RWPE2 (cell line): ENCODE measurements at regions not wholly inside any gene's neighbourhood (a gene's known extent, or its start where the extent isn't known, plus 50 kb on each side); places are given as distances from the start of the nearest gene placed in this dataset.

Experiments
- ATAC-seq: fragments of 200-7000 bp; cut with Tn5 transposase; 3 replicates; pipeline ENCODE4 v1.9.1; 2021; ENCODE audit warnings: low read depth
- DNase-seq: peaks from one replicate; pipeline ENCODE4 v3.0.0-alpha.2; 2020; ENCODE audit warnings: low spot score
- H3K27ac ChIP-seq: fragments of 450-650 bp; 2 replicates; pipeline ENCODE4 v1.5.1; 2017; ENCODE audit warnings: mild to moderate bottlenecking; ENCODE audit not compliant: poor library complexity, severe bottlenecking
- H3K27me3 ChIP-seq: fragments of 250-450 bp; sonication (Bioruptor Pico); 2 replicates; pipeline ENCODE4 v1.5.1; 2021; ENCODE audit warnings: mild to moderate bottlenecking, moderate library complexity; ENCODE audit not compliant: insufficient read depth, poor library complexity, severe bottlenecking
- H3K36me3 ChIP-seq: fragments of 250-450 bp; sonication (Bioruptor Pico); 2 replicates; pipeline ENCODE4 v1.5.1; 2020; ENCODE audit warnings: low read depth, mild to moderate bottlenecking, moderate library complexity
- H3K4me1 ChIP-seq: fragments of 250-450 bp; sonication (Bioruptor Pico); 2 replicates; pipeline ENCODE4 v1.5.1; 2021; ENCODE audit warnings: mild to moderate bottlenecking, moderate library complexity; ENCODE audit not compliant: insufficient read depth, poor library complexity, severe bottlenecking
- H3K4me3 ChIP-seq: fragments of 250-450 bp; sonication (Bioruptor Pico); 2 replicates; pipeline ENCODE4 v1.5.1; 2021; ENCODE audit warnings: mild to moderate bottlenecking, moderate library complexity; ENCODE audit not compliant: severe bottlenecking
- H3K9me3 ChIP-seq: fragments of 250-450 bp; sonication (Bioruptor Pico); 2 replicates; pipeline ENCODE4 v1.5.1; 2021; ENCODE audit warnings: mild to moderate bottlenecking, moderate library complexity; ENCODE audit not compliant: severe bottlenecking
- CTCF ChIP-seq: fragments of 450-650 bp; IDR thresholded peaks from one replicate; pipeline ENCODE4 v1.5.1; 2017; ENCODE audit warnings: mild to moderate bottlenecking, moderate library complexity; ENCODE audit not compliant: poor library complexity, severe bottlenecking

- Histone ChIP-seq H3K36me3 (no peaks in the 10 kb centered on the region), H3K27me3 (no peaks in the 10 kb centered on the region), H3K9me3 (no peaks in the 10 kb centered on the region), H3K4me1 (no peaks in the 10 kb centered on the region), H3K4me3 (no peak overlapping the region), H3K27ac (no peak overlapping the region)
- DNase-seq (no peak), ATAC-seq (no peak)
- no peak for TF ChIP-seq CTCF
Observed at GRCh38 chr12:13486794-13487193, 290.3 kb downstream of the EMP1 start.

- Histone ChIP-seq H3K9me3 (no peaks in the 10 kb centered on the region), H3K4me3 (no peak overlapping the region), H3K36me3 (no peaks in the 10 kb centered on the region), H3K27me3 (no peaks in the 10 kb centered on the region), H3K4me1 (no peaks in the 10 kb centered on the region), H3K27ac (no peak overlapping the region)
- TF ChIP-seq CTCF: no peak
- ATAC-seq: no peak
- no peak for DNase-seq
Observed at GRCh38 chr12:13478650-13479181, 282.2 kb downstream of the EMP1 start.

- Histone ChIP-seq H3K4me1 (no peaks in the 10 kb centered on the region), H3K4me3 (no peak overlapping the region), H3K36me3 (no peaks in the 10 kb centered on the region), H3K9me3 (no peaks in the 10 kb centered on the region), H3K27ac (no peak overlapping the region), H3K27me3 (no peaks in the 10 kb centered on the region)
- DNase-seq (no peak), ATAC-seq (no peak)
- no peak for TF ChIP-seq CTCF
Observed at GRCh38 chr12:13474381-13474780, 277.9 kb downstream of the EMP1 start.

GRCh38 chr12:13472690-13473089 lies 276.2 kb downstream of the EMP1 start:
- Histone ChIP-seq H3K4me3 (no peak overlapping the region), H3K9me3 (no peaks in the 10 kb centered on the region), H3K27me3 (no peaks in the 10 kb centered on the region), H3K36me3 (no peaks in the 10 kb centered on the region), H3K4me1 (no peaks in the 10 kb centered on the region), H3K27ac (no peak overlapping the region)
- ATAC-seq (no peak), DNase-seq (no peak)
- TF ChIP-seq CTCF: no peak

GRCh38 chr12:13471471-13471870 lies 274.9 kb downstream of the EMP1 start:
- TF ChIP-seq CTCF: no peak
- H3K4me3 ChIP-seq: no peak overlapping the region
- H3K27ac ChIP-seq: no peak overlapping the region
- no peaks in the 10 kb centered on the region for H3K36me3 ChIP-seq
- no peak for ATAC-seq
- H3K27me3 ChIP-seq: no peaks in the 10 kb centered on the region
- H3K4me1 ChIP-seq: no peaks in the 10 kb centered on the region
- H3K9me3 ChIP-seq: no peaks in the 10 kb centered on the region
- DNase-seq: no peak
